A549 (cell line): ENCODE measurements at regions not wholly inside any gene's neighbourhood (a gene's known extent, or its start where the extent isn't known, plus 50 kb on each side); places are given as distances from the start of the nearest gene placed in this dataset.

Experiments
- CTCF ChIP-seq: fragments of >200 bp; sonication (Bioruptor Twin); formaldehyde crosslinking; IDR thresholded peaks from 3 replicates; pipeline ENCODE4 v1.5.1; 2016
- POLR2A ChIP-seq: IDR thresholded peaks from 2 replicates; pipeline ENCODE4 v1.6.1; 2012; ENCODE audit warnings: mild to moderate bottlenecking, low read length
- RAD21 ChIP-seq, 2 experiments: fragments of >200 bp in 1 of 2; sonication (Bioruptor Twin) in 1 of 2; formaldehyde crosslinking in 1 of 2; IDR thresholded peaks in 1 of 2; conservative IDR thresholded peaks in 1 of 2; 2 replicates in 1 of 2; 3 replicates in 1 of 2; pipeline ENCODE4 v1.6.1; 2012 to 2018; ENCODE audit warnings: inconsistent platforms in 1 of 2
- SREBF2 ChIP-seq: fragments of 450-650 bp; IDR thresholded peaks from 2 replicates; pipeline ENCODE4 v1.6.1; 2014; ENCODE audit warnings: mild to moderate bottlenecking, moderate library complexity

- TF ChIP-seq CTCF (no peak), POLR2A (no peak), RAD21 (conservative IDR thresholded peaks at IDR 0.05 in 1 of 2, IDR thresholded peaks at IDR 0.05 in 1 of 2) (no peak), SREBF2 (no peak)
Measured at GRCh38 chr12:126960709-126961108, 1306.3 kb upstream of the TMEM132C start.
